Ishikawa (cell line): ENCODE measurements at regions not wholly inside any gene's neighbourhood (a gene's known extent, or its start where the extent isn't known, plus 50 kb on each side); places are given as distances from the start of the nearest gene placed in this dataset.

Source experiments
- CEBPB ChIP-seq: IDR thresholded peaks from 2 replicates; pipeline ENCODE4 v1.6.1; 2012
- EGR1 ChIP-seq: IDR thresholded peaks from 2 replicates; pipeline ENCODE4 v1.6.1; 2012
- EP300 ChIP-seq: IDR thresholded peaks from 2 replicates; pipeline ENCODE4 v1.6.1; 2012; ENCODE audit warnings: borderline replicate concordance
- MAX ChIP-seq: IDR thresholded peaks from 2 replicates; pipeline ENCODE4 v1.6.1; 2012
- NFIC ChIP-seq: IDR thresholded peaks from 2 replicates; pipeline ENCODE4 v1.6.1; 2012
- RAD21 ChIP-seq: IDR thresholded peaks from 2 replicates; pipeline ENCODE4 v1.6.1; 2012; ENCODE audit warnings: low read depth
- TAF1 ChIP-seq: IDR thresholded peaks from 2 replicates; pipeline ENCODE4 v1.6.1; 2012; ENCODE audit warnings: low read depth, mild to moderate bottlenecking
- TCF12 ChIP-seq: IDR thresholded peaks from 2 replicates; pipeline ENCODE4 v1.6.1; 2012; ENCODE audit warnings: low read depth
- YY1 ChIP-seq: IDR thresholded peaks from 2 replicates; pipeline ENCODE4 v1.6.1; 2012; ENCODE audit warnings: low read depth
- ZBTB7A ChIP-seq: IDR thresholded peaks from 2 replicates; pipeline ENCODE4 v1.6.1; 2012; ENCODE audit warnings: low read depth

- no peak for TF ChIP-seq EGR1
- TF ChIP-seq EP300 = no peak
- no peak for TF ChIP-seq TAF1
- no peak for TF ChIP-seq RAD21
- no peak for TF ChIP-seq NFIC
- TF ChIP-seq CEBPB = no peak
- no peak for TF ChIP-seq MAX
- TF ChIP-seq ZBTB7A = no peak
- no peak for TF ChIP-seq YY1
- TF ChIP-seq TCF12 = no peak
These were observed 417.3 kb downstream of the DMAC1 start for GRCh38 chr9:7382304-7382703.
